OCI-LY7 (cell line): ENCODE measurements at regions not wholly inside any gene's neighbourhood (a gene's known extent, or its start where the extent isn't known, plus 50 kb on each side); places are given as distances from the start of the nearest gene placed in this dataset.

ENCODE experiments used
- BruUV-seq: library from RNA; stranded (reverse); fragments of 400-500 nt; replicated peaks from 2 replicates; lab custom pipeline; 2021; lab: Mats Ljungman, UMichigan
- CTCF ChIA-PET: fragments of 300-600 bp; sonication (Branson Sonifier 250); formaldehyde crosslinking; loops from one replicate; lab custom pipeline; 2022; ENCODE audit warnings: antibody characterized with exemption; ENCODE audit not compliant: unreplicated experiment; lab: Charles Lee
- POLR2A ChIA-PET: fragments of 300-600 bp; sonication (Branson Sonifier 250); formaldehyde crosslinking; loops from one replicate; lab custom pipeline; 2022; ENCODE audit warnings: antibody characterized with exemption; lab: Charles Lee
- DNase-seq: peaks from one replicate; pipeline ENCODE4 v3.0.0-alpha.2; 2015; ENCODE audit warnings: low spot score
- H2AFZ ChIP-seq: fragments of 200-600 bp; sonication (generic), shearing (Covaris generic); 2 replicates; pipeline ENCODE4 v1.6.1; 2014; ENCODE audit warnings: mild to moderate bottlenecking, antibody characterized with exemption, low read length, moderate library complexity
- H3K27ac ChIP-seq: fragments of 200-600 bp; sonication (generic); 2 replicates; pipeline ENCODE4 v1.5.1; 2014; ENCODE audit warnings: mixed run types, low read depth, mild to moderate bottlenecking, moderate library complexity, low read length, inconsistent platforms; ENCODE audit not compliant: poor library complexity, severe bottlenecking
- H3K36me3 ChIP-seq: fragments of 200-600 bp; sonication (generic); 2 replicates; pipeline ENCODE4 v1.6.1; 2014; ENCODE audit warnings: mild to moderate bottlenecking, antibody characterized with exemption, low read length, moderate library complexity, mixed read lengths; ENCODE audit not compliant: insufficient read depth
- H3K4me1 ChIP-seq: fragments of 200-600 bp; sonication (generic); 2 replicates; pipeline ENCODE4 v1.5.1; 2014; ENCODE audit warnings: mild to moderate bottlenecking, low read length; ENCODE audit not compliant: insufficient read depth, poor library complexity, severe bottlenecking
- H3K4me2 ChIP-seq: fragments of 200-600 bp; sonication (generic); 2 replicates; pipeline ENCODE4 v1.6.1; 2014; ENCODE audit warnings: mild to moderate bottlenecking, low read length
- H3K4me3 ChIP-seq: fragments of 200-600 bp; sonication (generic); 2 replicates; pipeline ENCODE4 v1.5.1; 2014; ENCODE audit warnings: mild to moderate bottlenecking, low read depth, low read length; ENCODE audit not compliant: poor library complexity, severe bottlenecking
- H3K79me2 ChIP-seq: fragments of 200-600 bp; sonication (generic); 2 replicates; pipeline ENCODE4 v1.6.1; 2016; ENCODE audit warnings: low read depth, mild to moderate bottlenecking, low read length, moderate library complexity, mixed read lengths; ENCODE audit not compliant: insufficient read depth
- H3K9me2 ChIP-seq: fragments of 200-600 bp; sonication (generic); 2 replicates; pipeline ENCODE4 v1.6.1; 2016; ENCODE audit warnings: mild to moderate bottlenecking, low read length, mixed read lengths; ENCODE audit not compliant: insufficient read depth
- H3K9me3 ChIP-seq: fragments of 200-600 bp; sonication (generic); 2 replicates; pipeline ENCODE4 v1.6.1; 2014; ENCODE audit warnings: mild to moderate bottlenecking, mixed run types, low read length, mixed read lengths
- H4K20me1 ChIP-seq: fragments of 200-600 bp; sonication (generic); 2 replicates; pipeline ENCODE4 v1.6.1; 2014; ENCODE audit warnings: mild to moderate bottlenecking, antibody characterized with exemption, low read length, moderate library complexity, mixed read lengths; ENCODE audit not compliant: insufficient read depth
- CTCF ChIP-seq: fragments of 200-600 bp; sonication (generic); conservative IDR thresholded peaks from 2 replicates; pipeline ENCODE4 v1.5.1; 2014; ENCODE audit warnings: mild to moderate bottlenecking, antibody characterized with exemption, low read length, moderate library complexity, mixed read lengths
- EZH2phosphoT487 ChIP-seq: fragments of 200-600 bp; sonication (generic); IDR thresholded peaks from 2 replicates; pipeline ENCODE4 v1.6.1; 2018; ENCODE audit warnings: low read depth, borderline replicate concordance, mild to moderate bottlenecking, mixed run types, antibody characterized with exemption, low read length, moderate library complexity, mixed read lengths
- intact Hi-C: fragments of 100-400 bp; cut with micrococcal nuclease; formaldehyde crosslinking; loops from one replicate; pipeline ENCODE4 v1.10.0; 2022; ENCODE audit not compliant: unreplicated experiment

- BruUV-seq: no TSS peak
- no peak for TF ChIP-seq EZH2phosphoT487
- TF ChIP-seq CTCF: no peak
- no peaks in the 10 kb centered on the region for H3K79me2 ChIP-seq
- H3K4me3 ChIP-seq: no peak overlapping the region
- no peaks in the 10 kb centered on the region for H3K4me1 ChIP-seq
- H2AFZ ChIP-seq: no peak overlapping the region
- no peak overlapping the region for H3K27ac ChIP-seq
- no peaks in the 10 kb centered on the region for H3K9me3 ChIP-seq
- H3K36me3 ChIP-seq: no peaks in the 10 kb centered on the region
- no peaks in the 10 kb centered on the region for H3K9me2 ChIP-seq
- no peaks in the 10 kb centered on the region for H4K20me1 ChIP-seq
- intact Hi-C loops: no loop called here
- no peak for DNase-seq
- POLR2A ChIA-PET: interaction anchor here (0.6 to 1.1 kb wide), 2 partner anchors 29 to 42 kb away, joined by 3 to 4 read pairs; no protein-coding TSS in a partner anchor
- no peak overlapping the region for H3K4me2 ChIP-seq
- CTCF ChIA-PET: no interaction called here
Measured at GRCh38 chr6:139821676-139822223, 447.3 kb upstream of the CITED2 start.

GRCh38 chr6:139820210-139820609 lies 445.8 kb upstream of the CITED2 start:
- no peaks in the 10 kb centered on the region for H4K20me1 ChIP-seq
- TF ChIP-seq CTCF: no peak
- TF ChIP-seq EZH2phosphoT487: no peak
- no peak for DNase-seq
- H3K9me3 ChIP-seq: no peaks in the 10 kb centered on the region
- intact Hi-C loops: no loop called here
- CTCF ChIA-PET: no interaction called here
- no peaks in the 10 kb centered on the region for H3K79me2 ChIP-seq
- POLR2A ChIA-PET: no interaction called here
- H3K4me3 ChIP-seq: no peak overlapping the region
- H3K4me2 ChIP-seq: no peak overlapping the region
- BruUV-seq: no TSS peak
- no peak overlapping the region for H2AFZ ChIP-seq
- H3K9me2 ChIP-seq: no peaks in the 10 kb centered on the region
- H3K36me3 ChIP-seq: no peaks in the 10 kb centered on the region
- no peak overlapping the region for H3K27ac ChIP-seq
- no peaks in the 10 kb centered on the region for H3K4me1 ChIP-seq

- H4K20me1 ChIP-seq: no peaks in the 10 kb centered on the region
- intact Hi-C loops: no loop called here
- ChIA-PET POLR2A (no interaction called here), CTCF (no interaction called here)
- H2AFZ ChIP-seq: no peak overlapping the region
- H3K27ac ChIP-seq: no peak overlapping the region
- DNase-seq: no peak
- no peaks in the 10 kb centered on the region for H3K79me2 ChIP-seq
- TF ChIP-seq CTCF (no peak), EZH2phosphoT487 (no peak)
- no peak overlapping the region for H3K4me3 ChIP-seq
- BruUV-seq: no TSS peak
- no peaks in the 10 kb centered on the region for H3K36me3 ChIP-seq
- no peaks in the 10 kb centered on the region for H3K9me3 ChIP-seq
- H3K4me2 ChIP-seq: no peak overlapping the region
- no peaks in the 10 kb centered on the region for H3K4me1 ChIP-seq
- no peaks in the 10 kb centered on the region for H3K9me2 ChIP-seq
Measured at GRCh38 chr6:139819776-139820175, 445.3 kb upstream of the CITED2 start.
